IMR-90 (cell line): ENCODE measurements at regions not wholly inside any gene's neighbourhood (a gene's known extent, or its start where the extent isn't known, plus 50 kb on each side); places are given as distances from the start of the nearest gene placed in this dataset.

Source experiments
- ATAC-seq: fragments of 200-7000 bp; cut with Tn5 transposase; 2 replicates; pipeline ENCODE4 v1.9.1; 2020; ENCODE audit warnings: low read depth, mild to moderate bottlenecking, moderate library complexity
- BruUV-seq: library from RNA; stranded (reverse); fragments of 400-500 nt; replicated peaks from 2 replicates; lab custom pipeline; 2021; lab: Mats Ljungman, UMichigan
- CTCF ChIA-PET: fragments of 300-600 bp; formaldehyde crosslinking; extraction: SDS; loops from one replicate; lab custom pipeline; 2021; ENCODE audit warnings: antibody characterized with exemption; lab: Yijun Ruan, JAX
- POLR2A ChIA-PET: fragments of 300-600 bp; sonication (Branson Sonifier 250); formaldehyde crosslinking; loops from one replicate; lab custom pipeline; 2022; ENCODE audit warnings: antibody characterized with exemption; ENCODE audit not compliant: unreplicated experiment; lab: Charles Lee
- DNase-seq: peaks from one replicate; pipeline ENCODE4 v3.0.0; 2013
- H2AFZ ChIP-seq: replicated peaks from 2 replicates; pipeline ENCODE3; 2013; ENCODE audit warnings: low read length, mild to moderate bottlenecking; ENCODE audit not compliant: poor library complexity
- H2AK5ac ChIP-seq: 2 replicates; pipeline ENCODE4 v1.6.1; 2013; ENCODE audit warnings: low read depth, low read length, inconsistent platforms
- H2AK9ac ChIP-seq: replicated peaks from 2 replicates; pipeline ENCODE3; 2013; ENCODE audit warnings: mild to moderate bottlenecking, low read depth, low read length, moderate library complexity; ENCODE audit not compliant: poor library complexity
- H2BK120ac ChIP-seq: 2 replicates; pipeline ENCODE4 v1.6.1; 2013; ENCODE audit warnings: low read depth, low read length, inconsistent platforms
- H2BK15ac ChIP-seq: 3 replicates; pipeline ENCODE4 v1.6.1; 2013; ENCODE audit warnings: low read depth, low read length, inconsistent platforms
- H2BK20ac ChIP-seq: 2 replicates; pipeline ENCODE4 v1.6.1; 2013; ENCODE audit warnings: low read depth, mild to moderate bottlenecking, inconsistent platforms, low read length, moderate library complexity
- H2BK5ac ChIP-seq: 2 replicates; pipeline ENCODE4 v1.6.1; 2013; ENCODE audit warnings: mild to moderate bottlenecking, low read depth, low read length, inconsistent platforms; ENCODE audit not compliant: poor library complexity, severe bottlenecking
- H3K14ac ChIP-seq: replicated peaks from 2 replicates; pipeline ENCODE4 v1.6.1; 2013; ENCODE audit warnings: low read depth, low read length, inconsistent platforms
- H3K18ac ChIP-seq: 2 replicates; pipeline ENCODE4 v1.6.1; 2013; ENCODE audit warnings: low read depth, low read length, control low read depth
- H3K23ac ChIP-seq: 2 replicates; pipeline ENCODE4 v1.6.1; 2013; ENCODE audit warnings: low read depth, low read length, inconsistent platforms
- H3K27ac ChIP-seq: 2 replicates; pipeline ENCODE4 v1.5.1; 2013; ENCODE audit warnings: mild to moderate bottlenecking, control low read depth, low read length; ENCODE audit not compliant: insufficient read depth
- H3K27me3 ChIP-seq: 2 replicates; pipeline ENCODE4 v1.6.1; 2013; ENCODE audit warnings: low read length; ENCODE audit not compliant: control insufficient read depth, insufficient read depth
- H3K36me3 ChIP-seq: 2 replicates; pipeline ENCODE4 v1.6.1; 2013; ENCODE audit warnings: low read length, mixed read lengths; ENCODE audit not compliant: control insufficient read depth, insufficient read depth
- H3K4ac ChIP-seq: 2 replicates; pipeline ENCODE4 v1.6.1; 2013; ENCODE audit warnings: low read depth, low read length, inconsistent platforms
- H3K4me1 ChIP-seq: 2 replicates; pipeline ENCODE4 v1.6.1; 2013; ENCODE audit warnings: low read length, mixed read lengths; ENCODE audit not compliant: control insufficient read depth, insufficient read depth
- H3K4me2 ChIP-seq: 2 replicates; pipeline ENCODE4 v1.6.1; 2013; ENCODE audit warnings: low read depth, mild to moderate bottlenecking, control low read depth, low read length, moderate library complexity
- H3K4me3 ChIP-seq: 2 replicates; pipeline ENCODE4 v1.5.1; 2013; ENCODE audit warnings: low read depth, mild to moderate bottlenecking, control low read depth, low read length, moderate library complexity; ENCODE audit not compliant: insufficient read depth
- H3K56ac ChIP-seq: 2 replicates; pipeline ENCODE4 v1.6.1; 2013; ENCODE audit warnings: low read length, inconsistent platforms; ENCODE audit not compliant: insufficient read depth; ENCODE audit errors: extremely low read depth
- H3K79me1 ChIP-seq, 2 experiments: 2 replicates each; pipeline ENCODE4 v1.6.1; 2013; ENCODE audit warnings: low read length in 2 of 2, inconsistent platforms in 1 of 2, low read depth in 1 of 2
- H3K9ac ChIP-seq: 2 replicates; pipeline ENCODE4 v1.6.1; 2013; ENCODE audit warnings: low read depth, low read length, control low read depth
- H3K9me1 ChIP-seq: 2 replicates; pipeline ENCODE4 v1.6.1; 2013; ENCODE audit warnings: low read length, inconsistent platforms; ENCODE audit not compliant: insufficient read depth
- H3K9me3 ChIP-seq: 2 replicates; pipeline ENCODE4 v1.6.1; 2013; ENCODE audit warnings: low read length; ENCODE audit not compliant: control insufficient read depth, insufficient read depth
- H4K20me1 ChIP-seq: 2 replicates; pipeline ENCODE4 v1.6.1; 2013; ENCODE audit warnings: low read length, inconsistent platforms; ENCODE audit not compliant: insufficient read depth
- H4K5ac ChIP-seq: 2 replicates; pipeline ENCODE4 v1.6.1; 2013; ENCODE audit warnings: mild to moderate bottlenecking, low read depth, low read length, control low read depth
- H4K8ac ChIP-seq, 2 experiments: 2 replicates each; pipeline ENCODE4 v1.6.1; 2013; ENCODE audit warnings: low read depth in 2 of 2, low read length in 2 of 2, control low read depth in 1 of 2, inconsistent platforms in 1 of 2
- H4K91ac ChIP-seq: 2 replicates; pipeline ENCODE4 v1.6.1; 2013; ENCODE audit warnings: low read depth, low read length, inconsistent platforms; ENCODE audit not compliant: insufficient read depth
- BHLHE40 ChIP-seq: fragments of 150-350 bp; IDR thresholded peaks from 2 replicates; pipeline ENCODE4 v1.6.1; 2016; ENCODE audit warnings: mild to moderate bottlenecking, low read depth, low read length
- CHD1 ChIP-seq: IDR thresholded peaks from 2 replicates; pipeline ENCODE4 v1.6.1; 2012; ENCODE audit warnings: low read depth, low read length, improper control_type of control experiment
- NFE2L2 ChIP-seq: fragments of 150-350 bp; IDR thresholded peaks from 2 replicates; pipeline ENCODE4 v1.6.1; 2016; ENCODE audit warnings: low read depth, mild to moderate bottlenecking, low read length
- RAD21 ChIP-seq: IDR thresholded peaks from 2 replicates; pipeline ENCODE4 v1.6.1; 2012; ENCODE audit warnings: low read length, improper control_type of control experiment
- SMC3 ChIP-seq: fragments of 150-350 bp; IDR thresholded peaks from 2 replicates; pipeline ENCODE4 v1.6.1; 2016; ENCODE audit warnings: low read depth, mild to moderate bottlenecking, antibody characterized with exemption, low read length, moderate library complexity
- WGBS, 2 experiments: methylation state at CpG; one replicate each; pipeline versions ENCODE4 v1.1.5 to v1.1.7; 2013; ENCODE audit warnings: missing lambda C conversion rate in 2 of 2; ENCODE audit not compliant: insufficient read length in 1 of 2; ENCODE audit errors: extremely low coverage in 2 of 2; 5-methylcytosine and 5-hydroxymethylcytosine counted together
- dilution Hi-C: fragments of 300-500 bp; cut with HindIII; formaldehyde crosslinking; loops from one replicate; pipeline ENCODE4 v1.14.3; 2018; ENCODE audit warnings: low sequenced_read_pairs; ENCODE audit not compliant: unreplicated experiment
- in situ Hi-C: fragments of 300-500 bp; cut with MboI; formaldehyde crosslinking; loops from 3 replicates; pipeline ENCODE4 v1.14.3; 2019; ENCODE audit warnings: low sequenced_read_pairs, inconsistent platforms, mixed read lengths
- intact Hi-C: fragments of 100-400 bp; cut with micrococcal nuclease; formaldehyde crosslinking; loops from 2 replicates; pipeline ENCODE4 v1.10.0; 2022

- no peak overlapping the region for H4K5ac ChIP-seq
- in situ Hi-C loops (no loop called here), dilution Hi-C loops (no loop called here), intact Hi-C loops (no loop called here)
- WGBS, 2 experiments = no CpG with 5 or more reads among the region's 2 CpGs
- TF ChIP-seq NFE2L2 = no peak
- no peak for TF ChIP-seq BHLHE40
- TF ChIP-seq RAD21 = no peak
- TF ChIP-seq CHD1 = no peak
- TF ChIP-seq SMC3 = no peak
- no peak overlapping the region for H3K56ac ChIP-seq
- no peak overlapping the region for H2BK20ac ChIP-seq
- H3K23ac ChIP-seq = no peak overlapping the region
- no peak for DNase-seq
- H2BK5ac ChIP-seq = no peak overlapping the region
- ATAC-seq = no peak
- no peak overlapping the region for H3K9ac ChIP-seq
- POLR2A ChIA-PET = no interaction called here
- no peak overlapping the region for H4K91ac ChIP-seq
- CTCF ChIA-PET = no interaction called here
- H3K4ac ChIP-seq = no peak overlapping the region
- H3K4me1 ChIP-seq = no peaks in the 10 kb centered on the region
- peaks cover 14% of the 10 kb centered on the region for H3K27me3 ChIP-seq
- no peak overlapping the region for H2AK9ac ChIP-seq
- H3K14ac ChIP-seq = no peak overlapping the region
- H2BK15ac ChIP-seq = no peak overlapping the region
- no peak overlapping the region for H2AK5ac ChIP-seq
- no peaks in the 10 kb centered on the region for H3K9me3 ChIP-seq
- no peak overlapping the region for H2AFZ ChIP-seq
- H3K36me3 ChIP-seq = no peaks in the 10 kb centered on the region
- no peak overlapping the region for H4K8ac ChIP-seq
- no peaks in the 10 kb centered on the region for H3K79me1 ChIP-seq
- no peak overlapping the region for H3K27ac ChIP-seq
- no peaks in the 10 kb centered on the region for H4K20me1 ChIP-seq
- no TSS peak for BruUV-seq
- H3K4me3 ChIP-seq = no peak overlapping the region
- H3K18ac ChIP-seq = no peak overlapping the region
- H2BK120ac ChIP-seq = no peak overlapping the region
- no peaks in the 10 kb centered on the region for H3K9me1 ChIP-seq
- H3K4me2 ChIP-seq = no peak overlapping the region
Measured at GRCh38 chr1:22309572-22309971, 142.1 kb upstream of the ZBTB40 start.
